ENCODE measurements at regions not wholly inside any gene's neighbourhood (a gene's known extent, or its start where the extent isn't known, plus 50 kb on each side); places are given as distances from the start of the nearest gene placed in this dataset.
"Not testable (repeated sequence)": the region's sequence is repeated elsewhere in the genome, so short reads cannot be mapped to it uniquely, and the experiment has no call there.

DNA sequence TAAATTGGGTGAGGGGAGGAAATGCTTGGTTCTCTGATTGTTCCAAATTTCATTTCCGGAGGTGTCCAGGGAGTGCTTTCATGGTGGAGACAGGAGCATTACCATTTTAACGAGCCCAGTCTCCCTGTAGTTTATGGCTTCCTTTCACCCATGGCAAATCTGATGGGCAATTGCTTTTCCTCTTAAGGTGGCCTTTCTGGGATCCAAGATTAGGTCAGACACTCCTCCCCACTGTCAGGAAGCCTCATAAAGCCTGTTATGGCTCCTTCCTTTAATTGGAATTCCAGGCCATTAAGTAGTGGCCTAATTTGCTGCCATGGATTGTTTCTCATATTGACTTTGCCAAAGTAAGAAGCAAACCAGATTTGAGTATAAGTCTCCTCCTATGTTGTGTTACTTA lies 157.8 kb downstream of the PDCD6IP start:
- no peak for TF ChIP-seq CTCF (IDR thresholded peaks at IDR 0.05)
- no peak for DNase-seq (ENCODE audit: low spot score)
- H3K4me3 ChIP-seq = no peak overlapping the region
- H3K27ac ChIP-seq = no peak overlapping the region

GRCh38 chr3:33956776-33957175 lies 158.3 kb downstream of the PDCD6IP start:
- no peak overlapping the region for H3K27ac ChIP-seq
- no peak for DNase-seq (ENCODE audit: low spot score)
- no peak overlapping the region for H3K4me3 ChIP-seq
- no peak for TF ChIP-seq CTCF (IDR thresholded peaks at IDR 0.05)

GRCh38 chr3:33957176-33957575 lies 158.7 kb downstream of the PDCD6IP start:
- no peak for DNase-seq (ENCODE audit: low spot score)
- no peak overlapping the region for H3K27ac ChIP-seq
- TF ChIP-seq CTCF (IDR thresholded peaks at IDR 0.05) = no peak
- H3K4me3 ChIP-seq = no peak overlapping the region

DNA sequence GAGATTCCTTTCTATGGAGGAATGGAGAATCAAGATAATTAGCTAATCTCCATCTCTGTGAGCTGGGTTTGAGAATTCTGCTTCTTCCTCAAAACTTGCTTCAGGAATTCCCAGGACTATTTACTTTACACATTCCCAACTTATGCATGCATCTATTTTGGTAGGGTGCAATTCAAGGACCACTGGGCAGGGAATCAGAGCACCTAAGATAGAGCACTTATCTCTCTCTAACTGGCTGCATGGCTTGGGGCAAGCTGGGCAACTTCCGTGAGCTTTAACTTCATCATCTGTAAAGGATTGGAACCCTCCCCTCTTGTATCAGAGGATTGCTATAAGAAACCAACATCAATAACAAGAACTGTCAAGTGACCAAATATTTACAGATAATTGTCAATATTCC lies 160.2 kb downstream of the PDCD6IP start:
- no peak overlapping the region for H3K27ac ChIP-seq
- DNase-seq (ENCODE audit: low spot score) = no peak
- TF ChIP-seq CTCF (IDR thresholded peaks at IDR 0.05) = no peak
- H3K4me3 ChIP-seq = no peak overlapping the region

DNA sequence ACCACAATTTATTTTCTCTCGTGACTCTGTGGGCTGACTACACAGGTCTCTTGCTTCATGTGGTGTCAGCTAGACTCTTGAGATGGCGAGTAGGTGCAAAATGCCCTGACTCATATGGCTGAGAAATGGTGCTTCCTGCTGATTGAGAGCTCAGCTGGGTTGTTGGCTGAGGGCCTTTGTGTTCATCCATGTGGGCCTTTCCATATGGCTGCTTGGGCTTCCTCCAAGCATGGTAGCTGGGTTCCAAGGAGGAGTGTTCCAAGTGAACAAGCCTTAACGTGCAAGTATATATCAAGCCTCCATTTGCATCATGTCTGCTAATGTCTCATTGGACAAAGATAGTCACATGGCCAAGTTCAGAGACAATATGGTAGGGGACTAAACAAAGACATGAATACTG lies 164.0 kb downstream of the PDCD6IP start:
- no peak overlapping the region for H3K27ac ChIP-seq
- H3K4me3 ChIP-seq = no peak overlapping the region
- no peak for TF ChIP-seq CTCF (IDR thresholded peaks at IDR 0.05)
- no peak for DNase-seq (ENCODE audit: low spot score)

DNA sequence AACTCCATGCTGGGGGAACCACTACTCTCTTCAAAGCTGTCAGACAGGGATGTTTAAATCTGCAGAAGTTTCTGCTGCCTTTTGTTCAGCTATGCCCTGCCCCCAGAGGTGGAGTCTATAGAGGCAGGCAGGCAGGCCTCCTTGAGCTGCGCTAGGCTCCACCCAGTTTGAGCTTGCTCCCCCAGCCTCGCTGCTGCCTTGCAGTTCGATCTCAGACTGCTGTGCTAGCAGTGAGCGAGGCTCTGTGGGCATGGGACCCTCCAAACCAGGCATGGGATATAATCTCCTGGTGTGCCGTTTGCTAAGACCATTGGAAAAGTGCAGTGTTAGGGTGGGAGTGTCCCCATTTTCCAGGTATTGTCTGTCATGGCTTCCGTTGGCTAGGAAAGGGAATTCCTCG lies 171.8 kb downstream of the PDCD6IP start:
- not testable (repeated sequence) for DNase-seq (ENCODE audit: low spot score); H3K4me3 ChIP-seq; H3K27ac ChIP-seq

DNA sequence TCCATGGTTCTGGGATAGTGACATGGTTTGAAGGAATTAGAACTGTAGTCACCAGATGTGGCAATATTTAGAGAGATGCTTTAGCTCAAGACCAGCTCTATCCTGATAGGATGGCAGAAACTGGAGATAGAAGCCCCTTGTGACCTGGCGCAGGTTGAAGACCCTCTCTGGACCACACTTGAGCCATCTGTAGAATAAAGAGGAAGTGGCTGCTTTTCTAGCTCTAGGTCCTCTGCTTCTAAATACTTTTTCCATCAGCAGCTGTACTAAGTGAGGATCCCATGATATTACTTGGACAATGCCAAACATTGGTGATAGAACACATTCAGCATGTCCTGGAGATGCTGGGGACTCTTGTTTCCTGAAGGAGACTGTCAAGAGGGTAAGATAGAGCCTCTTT lies 172.6 kb downstream of the PDCD6IP start:
- H3K27ac ChIP-seq = no peak overlapping the region
- H3K4me3 ChIP-seq = no peak overlapping the region
- TF ChIP-seq CTCF (IDR thresholded peaks at IDR 0.05) = no peak
- DNase-seq (ENCODE audit: low spot score) = no peak

DNA sequence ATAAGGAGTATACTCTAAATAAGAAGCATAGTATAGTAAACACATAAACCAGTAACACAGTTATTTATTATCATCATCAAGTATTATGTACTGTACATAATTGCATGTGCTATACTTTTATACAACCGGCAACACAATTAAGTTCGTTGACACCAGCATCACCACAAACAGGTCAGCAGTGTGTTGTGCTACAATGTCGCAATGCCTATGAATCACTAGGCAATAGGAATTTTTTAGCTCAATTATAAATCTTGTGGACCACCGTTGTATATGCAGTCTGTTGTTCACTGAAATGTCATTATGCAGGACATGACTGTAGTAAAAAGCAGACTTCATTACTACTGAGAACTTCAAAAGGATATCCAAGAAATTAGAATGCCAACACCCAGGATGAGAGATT lies 177.0 kb downstream of the PDCD6IP start:
- H3K27ac ChIP-seq = no peak overlapping the region
- no peak overlapping the region for H3K4me3 ChIP-seq
- no peak for TF ChIP-seq CTCF (IDR thresholded peaks at IDR 0.05)
- no peak for DNase-seq (ENCODE audit: low spot score)
